GM18867 (cell line): ENCODE measurements at regions not wholly inside any gene's neighbourhood (a gene's known extent, or its start where the extent isn't known, plus 50 kb on each side); places are given as distances from the start of the nearest gene placed in this dataset.

Experiments
- ATAC-seq: cut with Tn5 transposase; IDR thresholded peaks from one replicate; pipeline ENCODE4 v1.9.1; 2021; ENCODE audit warnings: mild to moderate bottlenecking, moderate library complexity; ENCODE audit not compliant: unreplicated experiment

- ATAC-seq = no peak
These were observed 679.2 kb downstream of the NLGN4X start for GRCh38 chrX:5549512-5549911.

GRCh38 chrX:5537098-5537497, 691.6 kb downstream of the NLGN4X start:
- ATAC-seq = no peak

GRCh38 chrX:5536261-5536660, 692.4 kb downstream of the NLGN4X start:
- ATAC-seq = no peak

- ATAC-seq = no peak
These were observed 700.6 kb downstream of the NLGN4X start for GRCh38 chrX:5528057-5528456.

GRCh38 chrX:5526191-5526590, 702.5 kb downstream of the NLGN4X start:
- ATAC-seq = no peak

GRCh38 chrX:5490786-5491563, 737.7 kb downstream of the NLGN4X start:
- no peak for ATAC-seq

- no peak for ATAC-seq
These were observed 754.4 kb downstream of the NLGN4X start for GRCh38 chrX:5474282-5474681.

- ATAC-seq = peak; percentile 60
These were observed 770.3 kb downstream of the NLGN4X start for GRCh38 chrX:5458300-5458842.

- no peak for ATAC-seq
These were observed 779.3 kb downstream of the NLGN4X start for GRCh38 chrX:5449323-5449722.

- no peak for ATAC-seq
These were observed 796.8 kb downstream of the NLGN4X start for GRCh38 chrX:5431823-5432222.

GRCh38 chrX:5425119-5425518, 803.5 kb downstream of the NLGN4X start:
- no peak for ATAC-seq

GRCh38 chrX:5417381-5417780, 811.3 kb downstream of the NLGN4X start:
- no peak for ATAC-seq

- ATAC-seq = no peak
These were observed 812.9 kb downstream of the NLGN4X start for GRCh38 chrX:5415738-5416137.

- ATAC-seq = no peak
These were observed 819.6 kb downstream of the NLGN4X start for GRCh38 chrX:5409106-5409505.

GRCh38 chrX:5402461-5402860, 826.2 kb downstream of the NLGN4X start:
- no peak for ATAC-seq

- no peak for ATAC-seq
These were observed 829.3 kb downstream of the NLGN4X start for GRCh38 chrX:5399403-5399802.

GRCh38 chrX:5397409-5397808, 831.3 kb downstream of the NLGN4X start:
- ATAC-seq = no peak

GRCh38 chrX:5390376-5390775, 838.3 kb downstream of the NLGN4X start:
- no peak for ATAC-seq

GRCh38 chrX:5388087-5388486, 840.6 kb downstream of the NLGN4X start:
- no peak for ATAC-seq

- no peak for ATAC-seq
These were observed 848.2 kb downstream of the NLGN4X start for GRCh38 chrX:5380426-5380825.

- ATAC-seq = no peak
These were observed 886.8 kb downstream of the NLGN4X start for GRCh38 chrX:5341902-5342301.

- no peak for ATAC-seq
These were observed 891.5 kb downstream of the NLGN4X start for GRCh38 chrX:5337160-5337559.

GRCh38 chrX:5324546-5324945, 904.1 kb downstream of the NLGN4X start:
- ATAC-seq = no peak
